ENCODE measurements at regions not wholly inside any gene's neighbourhood (a gene's known extent, or its start where the extent isn't known, plus 50 kb on each side); places are given as distances from the start of the nearest gene placed in this dataset.

DNA sequence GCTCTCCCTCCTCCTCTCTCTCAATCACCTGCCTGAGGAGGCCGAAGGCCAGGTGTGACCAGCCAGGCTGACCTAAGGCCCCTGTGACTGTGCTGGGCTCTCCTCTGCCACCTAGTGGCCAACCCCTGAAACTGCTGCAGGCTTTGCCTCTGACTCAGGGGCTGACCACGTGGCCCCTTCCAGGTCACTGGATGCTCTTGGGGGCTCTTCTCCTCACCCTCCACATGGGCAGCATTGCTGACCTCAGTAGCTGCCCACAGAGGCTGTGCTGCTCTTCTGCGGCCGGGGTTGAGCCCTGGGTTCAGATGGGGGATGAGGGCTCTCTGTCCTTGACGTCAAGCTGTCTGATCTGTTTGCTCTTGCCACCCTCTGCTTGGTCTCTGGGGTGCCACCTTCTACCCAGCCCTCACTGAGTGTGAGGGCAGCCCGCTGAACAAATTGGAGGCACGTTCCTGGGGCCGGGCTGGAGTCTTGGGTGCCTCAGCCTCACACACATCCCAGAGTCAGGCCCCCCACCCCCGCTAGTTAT lies 122.7 kb downstream of the TWIST2 start:
- TF ChIP-seq, protein P1, sequence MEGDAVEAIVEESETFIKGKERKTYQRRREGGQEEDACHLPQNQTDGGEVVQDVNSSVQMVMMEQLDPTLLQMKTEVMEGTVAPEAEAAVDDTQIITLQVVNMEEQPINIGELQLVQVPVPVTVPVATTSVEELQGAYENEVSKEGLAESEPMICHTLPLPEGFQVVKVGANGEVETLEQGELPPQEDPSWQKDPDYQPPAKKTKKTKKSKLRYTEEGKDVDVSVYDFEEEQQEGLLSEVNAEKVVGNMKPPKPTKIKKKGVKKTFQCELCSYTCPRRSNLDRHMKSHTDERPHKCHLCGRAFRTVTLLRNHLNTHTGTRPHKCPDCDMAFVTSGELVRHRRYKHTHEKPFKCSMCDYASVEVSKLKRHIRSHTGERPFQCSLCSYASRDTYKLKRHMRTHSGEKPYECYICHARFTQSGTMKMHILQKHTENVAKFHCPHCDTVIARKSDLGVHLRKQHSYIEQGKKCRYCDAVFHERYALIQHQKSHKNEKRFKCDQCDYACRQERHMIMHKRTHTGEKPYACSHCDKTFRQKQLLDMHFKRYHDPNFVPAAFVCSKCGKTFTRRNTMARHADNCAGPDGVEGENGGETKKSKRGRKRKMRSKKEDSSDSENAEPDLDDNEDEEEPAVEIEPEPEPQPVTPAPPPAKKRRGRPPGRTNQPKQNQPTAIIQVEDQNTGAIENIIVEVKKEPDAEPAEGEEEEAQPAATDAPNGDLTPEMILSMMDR (conservative IDR thresholded peaks at IDR 0.05 in 1 of 2, IDR thresholded peaks at IDR 0.05 in 1 of 2; ENCODE audit: low read depth in 1 of 2, low read length in 2 of 2): peak; percentile 97 to 100
- no peak for TF ChIP-seq EZH2 (IDR thresholded peaks at IDR 0.05; ENCODE audit: low read length, missing control alignments)

Data from fibroblast of lung (primary cell).